ENCODE measurements at regions not wholly inside any gene's neighbourhood (a gene's known extent, or its start where the extent isn't known, plus 50 kb on each side); places are given as distances from the start of the nearest gene placed in this dataset.

- TF ChIP-seq CBX8 (IDR thresholded peaks at IDR 0.05): no peak
- no peak for TF ChIP-seq RARB (CRISPR knock-in tag; IDR thresholded peaks at IDR 0.05)
- TF ChIP-seq KDM5A (IDR thresholded peaks at IDR 0.05): no peak
- TF ChIP-seq CTCF (IDR thresholded peaks at IDR 0.05): no peak
- no peak for TF ChIP-seq SREBF2 (IDR thresholded peaks at IDR 0.05)
These were observed 201.7 kb upstream of the AR start (continued) for GRCh38 chrX:67342138-67342537.

GRCh38 chrX:67346225-67346624 lies 197.6 kb upstream of the AR start:
- TF ChIP-seq BHLHE40 (IDR thresholded peaks at IDR 0.05; ENCODE audit: low read depth, low read length) (no peak), MAZ (IDR thresholded peaks at IDR 0.05; ENCODE audit: borderline replicate concordance, low read depth, low read length) (no peak), CHD2 (IDR thresholded peaks at IDR 0.05; ENCODE audit: low read length, partially characterized antibody) (no peak), POLR2A (IDR thresholded peaks at IDR 0.05; ENCODE audit: low read length) (no peak), MYC (IDR thresholded peaks at IDR 0.05; ENCODE audit: borderline replicate concordance, low read length) (no peak), PHF8 (IDR thresholded peaks at IDR 0.05; ENCODE audit: borderline replicate concordance, low read depth) (no peak), HES2 (IDR thresholded peaks at IDR 0.05) (no peak), KDM5A (IDR thresholded peaks at IDR 0.05) (no peak), BCL3 (IDR thresholded peaks at IDR 0.05) (no peak), FOSB (CRISPR knock-in tag; IDR thresholded peaks at IDR 0.05) (no peak), TFCP2L1 (CRISPR knock-in tag; IDR thresholded peaks at IDR 0.05) (no peak), GATA3 (IDR thresholded peaks at IDR 0.05; ENCODE audit: borderline replicate concordance) (no peak), KDM1A (IDR thresholded peaks at IDR 0.05; ENCODE audit: low read depth) (no peak), REST (IDR thresholded peaks at IDR 0.05) (no peak), ZSCAN20 (CRISPR knock-in tag; IDR thresholded peaks at IDR 0.05) (no peak), HEYL (CRISPR knock-in tag; IDR thresholded peaks at IDR 0.05) (no peak), JUN (IDR thresholded peaks at IDR 0.05) (no peak), ELK1 (IDR thresholded peaks at IDR 0.05; ENCODE audit: low read depth, low read length) (no peak)
- DNase-seq (ENCODE audit: low read depth in 1 of 2, low spot score in 1 of 2) (no peak), FAIRE-seq (no peak), ATAC-seq (no peak)
- Histone ChIP-seq H3K4me2 (no peak overlapping the region), H3K9me3 (no peaks in the 10 kb centered on the region), H3K4me1 (no peaks in the 10 kb centered on the region), H3K27ac (no peak overlapping the region), H3K4me3 (no peak overlapping the region)
- CTCF ChIA-PET: interaction anchor here (0.8 kb wide), 1 partner anchor 9 kb away, joined by 3 read pairs; no protein-coding TSS in a partner anchor
- WGBS (ENCODE audit: missing lambda C conversion rate): 38% methylated on average over 1 of the region's 1 CpG
- POLR2A ChIA-PET: no interaction called here
